HCT116 (cell line): ENCODE measurements at regions not wholly inside any gene's neighbourhood (a gene's known extent, or its start where the extent isn't known, plus 50 kb on each side); places are given as distances from the start of the nearest gene placed in this dataset.

Experiments used
- RAD21 ChIP-seq: IDR thresholded peaks from 2 replicates; pipeline ENCODE4 v1.6.1; 2012; ENCODE audit warnings: low read depth, mild to moderate bottlenecking
- ZBTB33 ChIP-seq: IDR thresholded peaks from 2 replicates; pipeline ENCODE4 v1.6.1; 2011; ENCODE audit warnings: mild to moderate bottlenecking, low read length, moderate library complexity; ENCODE audit not compliant: insufficient replicate concordance; ENCODE audit errors: extremely low read depth
- ZFX ChIP-seq: fragments of 450-650 bp; IDR thresholded peaks from 2 replicates; pipeline ENCODE4 v1.6.1; 2017
- TF ChIP-seq, protein P1 (sequence below), 3 experiments: fragments of 200-600 bp in 1 of 3; sonication (generic) in 1 of 3; IDR thresholded peaks in 2 of 3; conservative IDR thresholded peaks in 1 of 3; 2 replicates each; pipeline ENCODE4 v1.5.1; 2012 to 2017; ENCODE audit warnings: low read depth in 2 of 3, low read length in 2 of 3, antibody characterized with exemption in 1 of 3, borderline replicate concordance in 1 of 3, control low read depth in 1 of 3, mild to moderate bottlenecking in 1 of 3, mixed read lengths in 1 of 3, mixed run types in 1 of 3, moderate library complexity in 1 of 3; ENCODE audit not compliant: insufficient read depth in 1 of 3

DNA sequence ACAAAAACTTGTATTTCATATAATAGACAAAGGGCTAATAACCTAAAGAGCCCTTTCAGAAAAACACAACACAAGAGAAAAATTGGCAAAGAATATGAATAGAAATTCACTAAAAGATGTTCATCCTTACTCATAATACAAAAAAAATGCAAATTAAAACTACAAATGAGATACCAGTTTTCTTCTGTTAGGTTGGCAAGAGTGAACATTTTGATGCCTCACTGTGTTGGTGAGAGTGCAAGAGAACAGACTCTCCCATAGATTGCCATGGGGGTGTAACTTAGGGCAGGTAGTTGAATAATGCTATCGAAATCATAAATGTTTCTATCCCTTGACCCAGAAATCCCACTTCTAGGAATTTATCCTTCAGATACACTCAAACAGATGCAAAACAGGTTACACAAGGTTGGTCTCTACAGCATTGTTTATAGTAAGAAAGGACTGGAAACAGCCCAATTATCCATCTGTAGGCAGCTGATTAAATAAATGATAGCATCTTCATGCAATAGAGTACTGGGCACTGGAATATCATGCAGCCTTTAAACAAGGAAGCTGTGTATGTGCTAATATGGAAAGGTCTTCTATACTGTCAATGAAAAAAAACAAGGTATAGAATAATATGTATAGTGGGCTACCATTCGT, 146.3 kb downstream of the TLE3 start:
- TF ChIP-seq ZFX, result no peak
- TF ChIP-seq, protein P1, sequence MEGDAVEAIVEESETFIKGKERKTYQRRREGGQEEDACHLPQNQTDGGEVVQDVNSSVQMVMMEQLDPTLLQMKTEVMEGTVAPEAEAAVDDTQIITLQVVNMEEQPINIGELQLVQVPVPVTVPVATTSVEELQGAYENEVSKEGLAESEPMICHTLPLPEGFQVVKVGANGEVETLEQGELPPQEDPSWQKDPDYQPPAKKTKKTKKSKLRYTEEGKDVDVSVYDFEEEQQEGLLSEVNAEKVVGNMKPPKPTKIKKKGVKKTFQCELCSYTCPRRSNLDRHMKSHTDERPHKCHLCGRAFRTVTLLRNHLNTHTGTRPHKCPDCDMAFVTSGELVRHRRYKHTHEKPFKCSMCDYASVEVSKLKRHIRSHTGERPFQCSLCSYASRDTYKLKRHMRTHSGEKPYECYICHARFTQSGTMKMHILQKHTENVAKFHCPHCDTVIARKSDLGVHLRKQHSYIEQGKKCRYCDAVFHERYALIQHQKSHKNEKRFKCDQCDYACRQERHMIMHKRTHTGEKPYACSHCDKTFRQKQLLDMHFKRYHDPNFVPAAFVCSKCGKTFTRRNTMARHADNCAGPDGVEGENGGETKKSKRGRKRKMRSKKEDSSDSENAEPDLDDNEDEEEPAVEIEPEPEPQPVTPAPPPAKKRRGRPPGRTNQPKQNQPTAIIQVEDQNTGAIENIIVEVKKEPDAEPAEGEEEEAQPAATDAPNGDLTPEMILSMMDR (IDR thresholded peaks at IDR 0.05 in 2 of 3, conservative IDR thresholded peaks at IDR 0.05 in 1 of 3; ENCODE audit: borderline replicate concordance in 1 of 3, insufficient read depth in 1 of 3, low read depth in 2 of 3, low read length in 2 of 3), result no peak
- no peak for TF ChIP-seq RAD21
- TF ChIP-seq ZBTB33, result no peak
